D721Med (cell line): ENCODE measurements at regions not wholly inside any gene's neighbourhood (a gene's known extent, or its start where the extent isn't known, plus 50 kb on each side); places are given as distances from the start of the nearest gene placed in this dataset.

Experiments used
- DNase-seq: peaks from one replicate; pipeline ENCODE4 v3.0.0; 2011; ENCODE audit warnings: low spot score; ENCODE audit not compliant: insufficient read length
- FAIRE-seq: peaks from 2 replicates; lab custom pipeline; 2011; peaks lifted over from hg19 to GRCh38; lab: Jason Lieb, UNC
- TF ChIP-seq, protein P1 (sequence below): IDR thresholded peaks from 2 replicates; pipeline ENCODE4 v1.5.1; 2012; ENCODE audit warnings: mild to moderate bottlenecking, control low read depth; ENCODE audit not compliant: insufficient read depth; ENCODE audit errors: missing control alignments

DNA sequence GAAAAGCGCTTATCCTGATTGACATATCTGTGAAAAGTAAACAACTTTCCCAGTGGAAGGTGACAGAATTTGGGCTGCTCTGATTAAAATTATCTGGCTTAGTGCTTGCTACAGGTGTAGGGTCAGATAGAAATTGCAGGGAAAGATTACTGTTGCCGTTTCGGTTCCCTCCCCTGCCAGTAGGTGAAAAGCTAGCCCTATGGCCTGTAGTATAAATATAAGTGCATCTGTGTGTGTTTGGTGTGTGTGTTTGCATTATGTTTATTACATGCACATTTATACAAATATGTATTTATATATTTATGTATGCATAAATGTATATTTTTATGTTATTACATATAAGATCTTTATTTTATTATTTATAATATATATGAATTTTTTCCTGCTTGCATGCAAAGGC is 72.3 kb upstream of the VOPP1 start:
- TF ChIP-seq, protein P1, sequence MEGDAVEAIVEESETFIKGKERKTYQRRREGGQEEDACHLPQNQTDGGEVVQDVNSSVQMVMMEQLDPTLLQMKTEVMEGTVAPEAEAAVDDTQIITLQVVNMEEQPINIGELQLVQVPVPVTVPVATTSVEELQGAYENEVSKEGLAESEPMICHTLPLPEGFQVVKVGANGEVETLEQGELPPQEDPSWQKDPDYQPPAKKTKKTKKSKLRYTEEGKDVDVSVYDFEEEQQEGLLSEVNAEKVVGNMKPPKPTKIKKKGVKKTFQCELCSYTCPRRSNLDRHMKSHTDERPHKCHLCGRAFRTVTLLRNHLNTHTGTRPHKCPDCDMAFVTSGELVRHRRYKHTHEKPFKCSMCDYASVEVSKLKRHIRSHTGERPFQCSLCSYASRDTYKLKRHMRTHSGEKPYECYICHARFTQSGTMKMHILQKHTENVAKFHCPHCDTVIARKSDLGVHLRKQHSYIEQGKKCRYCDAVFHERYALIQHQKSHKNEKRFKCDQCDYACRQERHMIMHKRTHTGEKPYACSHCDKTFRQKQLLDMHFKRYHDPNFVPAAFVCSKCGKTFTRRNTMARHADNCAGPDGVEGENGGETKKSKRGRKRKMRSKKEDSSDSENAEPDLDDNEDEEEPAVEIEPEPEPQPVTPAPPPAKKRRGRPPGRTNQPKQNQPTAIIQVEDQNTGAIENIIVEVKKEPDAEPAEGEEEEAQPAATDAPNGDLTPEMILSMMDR: no peak
- DNase-seq: no peak
- FAIRE-seq: no peak

DNA sequence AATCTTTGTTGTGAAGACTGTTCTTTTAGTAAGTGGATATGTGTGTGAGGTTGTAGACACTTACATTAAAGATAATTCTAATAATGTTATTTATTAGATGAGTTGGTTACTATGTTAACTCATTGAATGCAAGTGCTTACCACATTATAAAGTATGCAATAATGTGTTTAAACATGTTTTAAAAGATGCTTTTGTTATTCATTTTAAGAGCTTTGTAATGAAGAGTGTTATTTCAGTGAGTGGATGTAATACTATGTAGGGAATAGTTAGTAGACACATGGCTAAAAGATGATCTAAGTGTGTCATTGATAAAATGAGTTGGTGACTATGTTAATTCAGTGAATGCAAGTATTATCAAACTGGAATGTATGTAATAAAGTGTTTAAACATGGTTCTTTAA is 70.0 kb upstream of the VOPP1 start:
- TF ChIP-seq, protein P1: no peak
- DNase-seq (no peak), FAIRE-seq (no peak)

DNA sequence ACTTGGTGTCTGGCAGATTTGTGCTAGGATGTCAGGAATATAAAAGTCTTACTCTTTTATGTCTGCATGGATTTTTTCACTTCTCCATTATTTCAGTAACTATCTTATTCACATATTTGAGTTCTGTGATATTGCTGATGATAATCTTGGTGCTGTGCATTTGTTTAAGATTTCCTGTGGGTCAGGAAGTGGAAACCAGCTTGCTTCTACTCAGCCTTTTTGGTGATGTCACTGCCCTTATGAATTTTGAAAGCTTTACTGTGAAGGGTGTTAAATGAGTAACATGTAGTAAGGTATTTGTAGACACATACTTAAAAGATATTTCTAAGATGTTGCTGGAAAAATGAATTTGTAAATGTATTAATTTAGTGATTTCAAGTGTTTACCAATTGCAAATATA is 69.5 kb upstream of the VOPP1 start:
- FAIRE-seq (no peak), DNase-seq (no peak)
- TF ChIP-seq, protein P1: no peak

GRCh38 chr7:55641273-55641691 is 69.0 kb upstream of the VOPP1 start:
- DNase-seq: peak; percentile 24
- FAIRE-seq: peak; percentile 91
- TF ChIP-seq, protein P1: peak; percentile 96

GRCh38 chr7:55639640-55640039 is 67.3 kb upstream of the VOPP1 start:
- TF ChIP-seq, protein P1: no peak
- no peak for FAIRE-seq
- no peak for DNase-seq

GRCh38 chr7:55629051-55629677 is 56.9 kb upstream of the VOPP1 start:
- TF ChIP-seq, protein P1: no peak
- FAIRE-seq: no peak
- DNase-seq: no peak

DNA sequence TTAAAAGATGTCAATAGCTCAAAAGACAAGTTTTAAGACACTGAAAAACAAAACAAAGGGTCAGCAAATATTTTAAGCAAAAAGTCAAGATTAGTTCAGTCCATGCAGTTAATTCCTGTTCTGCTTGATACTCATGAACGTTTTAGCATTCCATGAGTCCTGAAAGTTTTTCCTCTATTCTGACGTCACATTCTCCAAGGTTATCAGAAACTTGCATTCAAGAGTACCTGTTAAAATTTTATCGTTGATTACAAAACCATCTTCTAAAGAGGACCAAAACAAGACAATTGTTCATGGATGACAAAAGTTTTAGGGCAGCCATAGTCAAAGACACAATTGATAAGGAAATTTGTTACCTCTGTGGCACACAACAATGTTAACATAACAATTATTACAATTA is 52.5 kb upstream of the VOPP1 start:
- TF ChIP-seq, protein P1: no peak
- FAIRE-seq (no peak), DNase-seq (no peak)
